ENCODE measurements at regions not wholly inside any gene's neighbourhood (a gene's known extent, or its start where the extent isn't known, plus 50 kb on each side); places are given as distances from the start of the nearest gene placed in this dataset.

DNA sequence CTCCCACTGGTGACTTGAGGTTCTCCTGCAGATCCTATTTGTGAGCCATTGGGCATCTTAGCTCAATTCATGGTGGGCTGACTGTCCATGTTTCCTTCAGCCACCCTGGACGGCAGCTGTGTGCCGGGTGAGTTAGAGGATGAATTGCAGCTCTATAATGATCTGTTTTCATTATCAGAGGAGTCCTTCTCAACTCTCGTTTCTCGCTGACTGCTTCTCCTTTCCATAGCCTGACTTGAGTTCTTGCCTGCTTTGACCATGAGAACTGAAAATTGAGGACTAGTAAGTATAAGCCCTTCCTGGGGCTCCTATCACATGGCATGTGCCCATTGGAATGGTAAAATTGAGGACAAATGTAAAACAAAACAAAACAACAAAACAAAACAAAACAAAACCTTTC is 121.8 kb downstream of the CDC42EP3 start:
- DNase-seq (ENCODE audit: low spot score) = no peak
- Histone ChIP-seq H3K4me3 (no peak overlapping the region), H3K27ac (no peak overlapping the region)
- TF ChIP-seq, protein P1, sequence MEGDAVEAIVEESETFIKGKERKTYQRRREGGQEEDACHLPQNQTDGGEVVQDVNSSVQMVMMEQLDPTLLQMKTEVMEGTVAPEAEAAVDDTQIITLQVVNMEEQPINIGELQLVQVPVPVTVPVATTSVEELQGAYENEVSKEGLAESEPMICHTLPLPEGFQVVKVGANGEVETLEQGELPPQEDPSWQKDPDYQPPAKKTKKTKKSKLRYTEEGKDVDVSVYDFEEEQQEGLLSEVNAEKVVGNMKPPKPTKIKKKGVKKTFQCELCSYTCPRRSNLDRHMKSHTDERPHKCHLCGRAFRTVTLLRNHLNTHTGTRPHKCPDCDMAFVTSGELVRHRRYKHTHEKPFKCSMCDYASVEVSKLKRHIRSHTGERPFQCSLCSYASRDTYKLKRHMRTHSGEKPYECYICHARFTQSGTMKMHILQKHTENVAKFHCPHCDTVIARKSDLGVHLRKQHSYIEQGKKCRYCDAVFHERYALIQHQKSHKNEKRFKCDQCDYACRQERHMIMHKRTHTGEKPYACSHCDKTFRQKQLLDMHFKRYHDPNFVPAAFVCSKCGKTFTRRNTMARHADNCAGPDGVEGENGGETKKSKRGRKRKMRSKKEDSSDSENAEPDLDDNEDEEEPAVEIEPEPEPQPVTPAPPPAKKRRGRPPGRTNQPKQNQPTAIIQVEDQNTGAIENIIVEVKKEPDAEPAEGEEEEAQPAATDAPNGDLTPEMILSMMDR (IDR thresholded peaks at IDR 0.05) = no peak

DNA sequence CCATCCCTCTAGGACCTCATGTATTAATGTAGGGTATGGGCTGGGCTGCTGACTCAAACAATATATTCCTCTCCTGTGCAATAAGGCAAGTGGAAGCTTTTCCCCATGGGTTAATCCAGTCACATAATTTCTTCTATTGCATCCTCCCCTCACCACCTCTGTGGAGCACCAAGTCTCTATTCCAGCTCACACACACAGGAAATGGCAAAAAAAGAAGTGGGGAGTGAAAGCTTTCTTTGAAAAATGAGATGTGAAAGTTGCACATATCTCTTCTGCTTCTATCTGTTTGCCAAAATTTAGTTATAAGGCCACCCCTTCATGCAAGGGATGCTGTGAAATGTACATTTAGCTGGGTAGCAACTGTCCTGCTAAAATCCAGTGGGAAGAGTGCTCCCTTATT is 121.3 kb downstream of the CDC42EP3 start:
- Histone ChIP-seq H3K27ac (no peak overlapping the region), H3K4me3 (no peak overlapping the region)

DNA sequence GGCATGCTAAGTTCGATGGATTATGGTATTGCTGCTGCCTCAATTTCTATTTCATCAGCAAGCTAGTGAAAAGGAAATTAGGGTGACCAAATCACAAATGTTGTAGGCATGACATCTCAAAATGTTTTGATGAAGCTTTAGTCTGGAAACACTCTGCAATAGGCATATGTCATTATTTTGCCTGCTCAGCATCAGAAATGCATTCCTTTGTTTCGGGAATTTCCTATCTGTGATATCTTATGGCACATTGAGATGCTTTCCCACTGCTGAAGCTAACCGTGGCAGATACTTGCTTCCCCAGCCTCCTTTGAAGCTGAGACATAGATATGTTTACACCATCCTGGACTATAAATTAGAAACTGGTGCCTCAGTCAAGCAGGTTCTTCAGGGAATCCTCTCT is 119.7 kb downstream of the CDC42EP3 start:
- H3K27ac ChIP-seq = no peak overlapping the region
- no peak overlapping the region for H3K4me3 ChIP-seq
- no peak for DNase-seq (ENCODE audit: low spot score)
- TF ChIP-seq, protein P1 (IDR thresholded peaks at IDR 0.05) = no peak

More for the DNA sequence above, 121.3 kb downstream of the CDC42EP3 start:
- TF ChIP-seq, protein P1 (IDR thresholded peaks at IDR 0.05) = no peak
- DNase-seq (ENCODE audit: low spot score) = no peak

GRCh38 chr2:37552339-37552738 is 119.1 kb downstream of the CDC42EP3 start:
- DNase-seq (ENCODE audit: low spot score) = no peak
- H3K4me3 ChIP-seq = no peak overlapping the region
- no peak overlapping the region for H3K27ac ChIP-seq
- TF ChIP-seq, protein P1 (IDR thresholded peaks at IDR 0.05) = no peak

DNA sequence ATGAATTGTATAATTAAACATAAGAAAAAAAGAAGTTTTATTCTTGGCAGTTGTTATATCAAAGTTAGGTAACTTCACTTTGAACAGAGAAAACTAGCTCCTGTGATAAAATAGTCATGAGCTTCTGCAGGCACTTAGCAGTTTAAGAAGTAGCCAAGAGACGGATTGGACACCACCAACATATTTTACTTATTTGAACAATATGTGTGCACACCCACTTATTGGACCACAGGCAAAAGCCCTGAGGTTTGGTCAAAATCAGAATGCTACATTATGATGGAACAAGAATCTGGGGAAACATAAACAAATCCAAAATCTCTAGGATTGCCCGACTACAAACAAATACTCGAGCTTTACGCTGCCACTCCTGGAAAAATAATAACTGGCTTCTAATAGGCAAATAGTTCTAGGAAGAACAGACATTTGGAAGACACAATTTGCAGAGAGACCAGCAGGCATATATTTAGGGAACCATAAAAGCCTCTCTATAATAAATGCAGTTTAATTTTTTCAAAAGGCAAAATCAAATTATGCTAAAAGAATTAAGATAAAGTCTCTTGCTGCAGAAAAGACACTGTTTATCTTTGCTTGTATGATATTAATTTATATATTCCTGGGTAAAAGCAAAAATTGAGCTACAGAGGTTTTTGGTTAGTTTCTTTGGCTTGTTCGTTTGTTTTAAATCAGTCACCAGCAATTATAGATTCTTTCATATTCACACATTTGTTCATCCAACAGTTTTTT is 117.9 kb downstream of the CDC42EP3 start:
- TF ChIP-seq, protein P1 (IDR thresholded peaks at IDR 0.05) = no peak
- Histone ChIP-seq H3K4me3 (no peak overlapping the region), H3K27ac (no peak overlapping the region)
- no peak for DNase-seq (ENCODE audit: low spot score)

GRCh38 chr2:37554155-37554510 is 117.3 kb downstream of the CDC42EP3 start:
- no peak for DNase-seq (ENCODE audit: low spot score)
- H3K4me3 ChIP-seq = no peak overlapping the region
- no peak overlapping the region for H3K27ac ChIP-seq
- TF ChIP-seq, protein P1 (IDR thresholded peaks at IDR 0.05) = no peak

DNA sequence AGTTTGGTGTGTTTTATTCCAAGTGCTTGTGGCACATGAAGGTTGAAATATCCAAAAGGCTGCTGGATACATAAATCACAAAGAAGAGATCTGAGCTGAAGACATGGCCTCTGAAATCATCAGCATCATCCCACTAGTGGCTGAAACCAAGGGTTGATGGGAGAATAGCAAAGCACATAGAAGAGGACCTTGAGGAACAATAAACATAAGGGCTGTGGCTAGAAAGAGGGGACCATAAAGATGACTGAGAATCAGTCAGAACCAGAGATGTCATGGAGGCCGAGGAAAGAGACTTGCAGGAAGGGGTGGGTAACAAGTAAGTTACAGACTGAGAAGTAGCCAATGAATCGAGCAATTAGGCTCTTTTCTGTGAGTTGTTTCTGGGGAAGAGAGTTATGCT is 116.8 kb downstream of the CDC42EP3 start:
- Histone ChIP-seq H3K27ac (no peak overlapping the region), H3K4me3 (no peak overlapping the region)
- TF ChIP-seq, protein P1 (IDR thresholded peaks at IDR 0.05) = no peak
- no peak for DNase-seq (ENCODE audit: low spot score)
